Endothelial cell of umbilical vein (primary cell): ENCODE measurements at regions not wholly inside any gene's neighbourhood (a gene's known extent, or its start where the extent isn't known, plus 50 kb on each side); places are given as distances from the start of the nearest gene placed in this dataset.

ENCODE experiments used
- BruUV-seq: library from RNA; stranded (reverse); fragments of 400-500 nt; replicated peaks from 2 replicates; lab custom pipeline; 2021; lab: Mats Ljungman, UMichigan
- CTCF ChIA-PET: fragments of 300-600, 350-600 bp; sonication (Branson Sonifier 250); formaldehyde crosslinking; loops from one replicate; lab custom pipeline; 2021; ENCODE audit warnings: antibody characterized with exemption, inconsistent platforms; lab: Charles Lee
- POLR2A ChIA-PET: fragments of 300-600, 350-600 bp; sonication (Branson Sonifier 250); formaldehyde crosslinking; loops from one replicate; lab custom pipeline; 2021; ENCODE audit warnings: antibody characterized with exemption, inconsistent platforms; lab: Charles Lee
- DNase-seq: peaks from one replicate; pipeline ENCODE4 v3.0.0-alpha.2; 2011; ENCODE audit warnings: low read depth, low spot score
- FAIRE-seq: peaks from 2 replicates; lab custom pipeline; 2011; peaks lifted over from hg19 to GRCh38; lab: Jason Lieb, UNC
- H2AFZ ChIP-seq: 2 replicates; pipeline ENCODE4 v1.6.0; 2012; ENCODE audit warnings: low read depth, low read length, control low read depth, inconsistent platforms
- H3K27ac ChIP-seq: 2 replicates; pipeline ENCODE4 v1.5.1; 2011; ENCODE audit warnings: low read depth, mild to moderate bottlenecking, control low read depth, low read length, moderate library complexity; ENCODE audit not compliant: insufficient read depth
- H3K27me3 ChIP-seq, 2 experiments: 2 replicates each; pipeline versions ENCODE4 v1.6.0 to v1.6.1; 2011; ENCODE audit warnings: low read length in 2 of 2, mixed read lengths in 1 of 2; ENCODE audit not compliant: control insufficient read depth in 2 of 2, insufficient read depth in 2 of 2
- H3K36me3 ChIP-seq, 2 experiments: 2 replicates in 1 of 2; 3 replicates in 1 of 2; pipeline ENCODE4 v1.5.1; 2011; ENCODE audit warnings: low read length in 2 of 2, mild to moderate bottlenecking in 1 of 2, moderate library complexity in 1 of 2; ENCODE audit not compliant: control insufficient read depth in 2 of 2, insufficient read depth in 2 of 2; ENCODE audit errors: extremely low read depth in 1 of 2
- H3K4me1 ChIP-seq: 3 replicates; pipeline ENCODE4 v1.5.1; 2011; ENCODE audit warnings: mild to moderate bottlenecking, low read length; ENCODE audit not compliant: control insufficient read depth, insufficient read depth; ENCODE audit errors: extremely low read depth
- H3K4me2 ChIP-seq: 2 replicates; pipeline ENCODE4 v1.6.1; 2011; ENCODE audit warnings: low read length, control low read depth, mixed read lengths; ENCODE audit not compliant: insufficient read depth
- H3K4me3 ChIP-seq, 3 experiments: fragments of 200-600 bp in 1 of 3; sonication (generic), shearing (Covaris generic) in 1 of 3; replicated peaks in 1 of 3; 2 replicates each; pipeline ENCODE4 v1.5.1; 2011 to 2016; ENCODE audit warnings: control low read depth in 3 of 3, low read length in 3 of 3, mild to moderate bottlenecking in 2 of 3, inconsistent platforms in 1 of 3, low read depth in 1 of 3, moderate library complexity in 1 of 3; ENCODE audit not compliant: insufficient read depth in 1 of 3
- H3K79me2 ChIP-seq: 2 replicates; pipeline ENCODE4 v1.6.0; 2012; ENCODE audit warnings: low read length, inconsistent platforms; ENCODE audit not compliant: control insufficient read depth, insufficient read depth
- H3K9ac ChIP-seq: replicated peaks from 2 replicates; pipeline ENCODE3; 2011; ENCODE audit warnings: low read length, control low read depth; ENCODE audit not compliant: insufficient read depth; ENCODE audit errors: extremely low read depth
- H3K9me1 ChIP-seq: replicated peaks from 3 replicates; pipeline ENCODE4 v1.6.0; 2011; ENCODE audit warnings: mild to moderate bottlenecking, low read length; ENCODE audit not compliant: control insufficient read depth, insufficient read depth; ENCODE audit errors: extremely low read depth
- H3K9me3 ChIP-seq: replicated peaks from 2 replicates; pipeline ENCODE4 v1.5.1; 2012; ENCODE audit warnings: low read length, inconsistent platforms; ENCODE audit not compliant: control insufficient read depth, insufficient read depth
- H4K20me1 ChIP-seq: replicated peaks from 2 replicates; pipeline ENCODE3; 2011; ENCODE audit warnings: mild to moderate bottlenecking, low read length; ENCODE audit not compliant: control insufficient read depth, insufficient read depth; ENCODE audit errors: extremely low read depth
- CTCF ChIP-seq, 2 donors: IDR thresholded peaks; 1 replicate in 1 of 2; 2 replicates in 1 of 2; pipeline ENCODE4 v1.5.1; 2011; ENCODE audit warnings: low read length in 2 of 2, mild to moderate bottlenecking in 2 of 2, moderate library complexity in 2 of 2, control low read depth in 1 of 2, inconsistent platforms in 1 of 2, low read depth in 1 of 2; ENCODE audit not compliant: insufficient read depth in 1 of 2; ENCODE audit errors: extremely low read depth in 1 of 2
- FOS ChIP-seq: IDR thresholded peaks from 2 replicates; pipeline ENCODE4 v1.6.1; 2011; ENCODE audit warnings: mild to moderate bottlenecking, low read length, moderate library complexity, borderline replicate concordance; ENCODE audit not compliant: insufficient read depth
- GATA2 ChIP-seq: IDR thresholded peaks from 2 replicates; pipeline ENCODE4 v1.7.0; 2011; ENCODE audit warnings: low read depth, mild to moderate bottlenecking, moderate library complexity, mixed read lengths, low read length; ENCODE audit not compliant: insufficient read length, insufficient read depth
- JUN ChIP-seq: IDR thresholded peaks from 2 replicates; pipeline ENCODE4 v1.6.1; 2011; ENCODE audit warnings: borderline replicate concordance, low read depth; ENCODE audit not compliant: insufficient read length, insufficient read depth
- MAX ChIP-seq: IDR thresholded peaks from 2 replicates; pipeline ENCODE4 v1.6.1; 2011; ENCODE audit not compliant: insufficient read depth, insufficient read length
- dilution Hi-C: fragments of 300-500 bp; cut with MboI; formaldehyde crosslinking; loops from one replicate; pipeline ENCODE4 v1.15.0; 2019; ENCODE audit warnings: low sequenced_read_pairs; ENCODE audit not compliant: extremely low pct_ligation_motif_present
- intact Hi-C: fragments of 100-400 bp; cut with micrococcal nuclease; formaldehyde crosslinking; loops from one replicate; pipeline ENCODE4 v1.10.0; 2022

DNA sequence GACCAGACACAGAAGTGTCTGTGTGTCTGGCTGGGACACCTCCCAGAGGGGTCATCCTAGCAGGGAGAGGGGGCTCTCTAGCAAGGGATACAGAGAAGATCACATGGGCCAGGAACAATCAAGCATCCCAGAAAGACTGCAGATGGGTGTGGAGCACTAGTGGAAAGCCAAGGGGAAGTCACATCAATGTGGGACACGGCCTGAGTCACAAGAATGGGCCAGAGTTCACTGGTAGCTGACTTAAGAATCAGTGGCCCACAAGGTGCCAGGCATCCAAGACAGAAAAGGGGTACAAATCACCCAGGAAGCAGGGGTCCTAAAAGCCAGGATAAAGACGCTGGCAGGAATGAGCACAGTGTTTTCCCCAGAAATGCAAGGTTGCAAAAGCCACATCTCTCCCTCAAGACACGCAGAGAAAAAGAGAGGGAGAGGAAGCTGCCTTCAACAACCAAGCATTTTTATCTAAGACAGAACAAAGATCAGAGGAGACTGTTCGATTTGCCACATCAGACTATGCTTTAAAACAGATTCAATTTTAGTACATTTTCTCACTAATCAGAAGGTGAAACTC, 113.6 kb upstream of the DST start:
- DNase-seq (no peak), FAIRE-seq (no peak)
- Histone ChIP-seq H3K27ac (no peak overlapping the region), H3K27me3 (no peaks in the 10 kb centered on the region), H3K4me3 (no peak overlapping the region), H3K36me3 (no peaks in the 10 kb centered on the region), H4K20me1 (peaks cover 2% of the 10 kb centered on the region), H2AFZ (no peak overlapping the region), H3K9me1 (no peaks in the 10 kb centered on the region), H3K4me1 (no peaks in the 10 kb centered on the region), H3K9ac (no peak overlapping the region), H3K79me2 (peaks cover 56% of the 10 kb centered on the region), H3K4me2 (no peak overlapping the region), H3K9me3 (no peaks in the 10 kb centered on the region)
- TF ChIP-seq FOS (no peak), GATA2 (no peak), CTCF (IDR thresholded peaks at IDR 0.05; ENCODE audit: extremely low read depth in 1 of 2, insufficient read depth in 1 of 2, low read depth in 1 of 2, low read length in 2 of 2) (no peak), MAX (no peak), JUN (no peak)
- POLR2A ChIA-PET: no interaction called here
- no TSS peak for BruUV-seq
- CTCF ChIA-PET: interaction anchor here (0.7 to 10.8 kb wide), 13 partner anchors 11 to 134 kb away, joined by 3 to 174 read pairs (median 12); partner anchors contain the start of gene DST
- intact Hi-C loops (loop anchor here (2.0 kb wide), 1 partner anchor 94 kb away; no protein-coding TSS in a partner anchor), dilution Hi-C loops (no loop called here)
